ENCODE measurements at regions not wholly inside any gene's neighbourhood (a gene's known extent, or its start where the extent isn't known, plus 50 kb on each side); places are given as distances from the start of the nearest gene placed in this dataset.
A peak's percentile ranks its signal among the peaks of the same experiment; 100 is the strongest.

GRCh38 chr4:38568768-38569167 is 95.2 kb upstream of the KLF3 start:
- no peaks in the 10 kb centered on the region for H3K27me3 ChIP-seq
- H3K27ac ChIP-seq: no peak overlapping the region
- intact Hi-C loops (cut with DNase I): loop anchor here (10.0 kb wide), 1 partner anchor 244 kb away; no protein-coding TSS in a partner anchor
- H3K36me3 ChIP-seq: no peaks in the 10 kb centered on the region
- no peak for DNase-seq
- no peaks in the 10 kb centered on the region for H3K9me3 ChIP-seq
- peaks cover 10 to 20% of the 10 kb centered on the region in 2 donors for H3K4me1 ChIP-seq
- 85 to 93% methylated on average over 3 of the region's 3 CpGs for WGBS, 2 donors
- no peak for TF ChIP-seq CTCF (IDR thresholded peaks at IDR 0.05)
- no peak for TF ChIP-seq POLR2A (IDR thresholded peaks at IDR 0.05)
- no peak overlapping the region for H3K4me3 ChIP-seq (replicated peaks in 1 of 3)

- Histone ChIP-seq H3K36me3 (no peaks in the 10 kb centered on the region), H3K27me3 (no peaks in the 10 kb centered on the region), H3K4me1 (peaks cover 10 to 18% of the 10 kb centered on the region in 2 donors), H3K4me3 (replicated peaks in 1 of 3) (no peak overlapping the region), H3K9me3 (no peaks in the 10 kb centered on the region), H3K27ac (no peak overlapping the region)
- intact Hi-C loops (cut with DNase I): no loop called here
- no peak for TF ChIP-seq POLR2A (IDR thresholded peaks at IDR 0.05)
- TF ChIP-seq CTCF (IDR thresholded peaks at IDR 0.05): no peak
- DNase-seq: no peak
- 91 to 94% methylated on average over 5 of the region's 5 CpGs for WGBS, 2 donors
Measured at GRCh38 chr4:38570647-38571276, 93.2 kb upstream of the KLF3 start.

DNA sequence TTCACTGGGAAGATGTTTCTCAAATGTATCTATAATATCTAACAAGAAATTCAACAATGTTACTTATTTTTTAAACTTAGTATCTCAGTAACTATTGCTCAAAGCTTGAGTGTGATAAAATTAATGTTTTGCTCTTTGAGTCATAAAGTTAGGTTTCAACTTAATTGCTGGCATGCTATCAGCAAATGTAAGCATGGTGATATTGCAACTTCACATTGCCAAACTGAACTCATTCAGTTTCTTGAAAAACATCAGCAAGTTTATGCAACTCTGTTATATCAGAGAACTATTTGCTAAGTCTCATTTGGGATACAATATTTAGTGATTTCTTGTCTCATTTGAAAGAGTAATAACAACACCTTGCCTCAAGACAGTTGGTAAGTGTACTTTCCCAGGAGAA is 91.2 kb upstream of the KLF3 start:
- no peak overlapping the region for H3K4me3 ChIP-seq (replicated peaks in 1 of 3)
- H3K36me3 ChIP-seq: no peaks in the 10 kb centered on the region
- peaks cover 10 to 14% of the 10 kb centered on the region in 2 donors for H3K4me1 ChIP-seq
- H3K27ac ChIP-seq: no peak overlapping the region
- H3K9me3 ChIP-seq: no peaks in the 10 kb centered on the region
- intact Hi-C loops (cut with DNase I): no loop called here
- no peak for DNase-seq
- TF ChIP-seq CTCF (IDR thresholded peaks at IDR 0.05) (no peak), POLR2A (IDR thresholded peaks at IDR 0.05) (no peak)
- no peaks in the 10 kb centered on the region for H3K27me3 ChIP-seq

DNA sequence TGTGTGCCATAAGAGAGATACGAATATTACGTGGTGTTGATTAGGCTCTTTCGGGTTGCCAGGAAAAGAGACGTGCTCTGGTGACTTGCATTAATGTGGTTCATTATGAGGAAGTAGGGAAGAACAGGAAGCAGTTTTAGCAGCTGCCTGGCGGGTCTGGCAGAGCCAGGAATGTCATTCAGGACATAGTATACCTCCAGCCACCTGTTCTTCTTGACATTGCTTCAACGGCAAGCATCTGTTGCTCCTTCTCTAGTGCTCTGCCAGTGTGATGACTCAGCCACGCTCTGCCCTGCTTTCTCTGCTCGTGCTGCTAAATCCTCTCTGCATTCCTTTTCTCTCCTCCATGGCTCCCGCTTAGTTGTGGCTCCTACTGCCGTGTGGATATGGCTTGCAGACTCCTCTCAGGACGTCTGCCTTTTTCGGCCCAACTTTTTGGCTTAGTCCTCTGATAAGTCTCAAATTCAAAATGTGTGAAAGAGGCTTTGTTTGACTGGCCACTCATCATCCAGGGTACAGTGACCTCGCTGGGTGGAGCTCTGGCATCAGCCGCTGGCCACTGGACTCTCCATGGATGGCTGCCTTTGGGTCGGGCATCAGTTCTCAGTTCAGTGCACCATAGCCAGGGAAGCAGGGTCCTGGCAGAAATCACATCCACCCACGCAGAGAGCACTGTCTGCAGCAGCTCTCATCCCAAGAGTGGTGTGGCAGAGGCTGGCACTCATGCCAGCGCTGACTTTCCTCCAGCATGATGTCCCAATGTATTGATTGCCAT is 89.3 kb upstream of the KLF3 start:
- H3K9me3 ChIP-seq: no peaks in the 10 kb centered on the region
- peak; percentile 80 to 83 for DNase-seq
- TF ChIP-seq CTCF (IDR thresholded peaks at IDR 0.05) (no peak), POLR2A (IDR thresholded peaks at IDR 0.05) (no peak)
- WGBS, 2 donors: 44 to 47% methylated on average over 17 of the region's 17 CpGs
- H3K27me3 ChIP-seq: no peaks in the 10 kb centered on the region
- H3K4me1 ChIP-seq: peaks cover 10 to 14% of the 10 kb centered on the region in 2 donors
- H3K36me3 ChIP-seq: no peaks in the 10 kb centered on the region
- intact Hi-C loops (cut with DNase I): no loop called here
- peak overlapping the region in 2 of 3 donors; percentile 1 to 41 for H3K27ac ChIP-seq
- no peak overlapping the region for H3K4me3 ChIP-seq (replicated peaks in 1 of 3)

GRCh38 chr4:38576767-38577166 is 87.2 kb upstream of the KLF3 start:
- Histone ChIP-seq H3K4me3 (replicated peaks in 1 of 3) (no peak overlapping the region), H3K9me3 (no peaks in the 10 kb centered on the region), H3K4me1 (peaks cover 10 to 14% of the 10 kb centered on the region in 2 donors), H3K36me3 (no peaks in the 10 kb centered on the region), H3K27ac (no peak overlapping the region), H3K27me3 (no peaks in the 10 kb centered on the region)
- 93 to 94% methylated on average over 3 of the region's 3 CpGs for WGBS, 2 donors
- intact Hi-C loops (cut with DNase I): no loop called here
- DNase-seq: no peak
- no peak for TF ChIP-seq POLR2A (IDR thresholded peaks at IDR 0.05)
- no peak for TF ChIP-seq CTCF (IDR thresholded peaks at IDR 0.05)
